ENCODE measurements at regions not wholly inside any gene's neighbourhood (a gene's known extent, or its start where the extent isn't known, plus 50 kb on each side); places are given as distances from the start of the nearest gene placed in this dataset.

DNA sequence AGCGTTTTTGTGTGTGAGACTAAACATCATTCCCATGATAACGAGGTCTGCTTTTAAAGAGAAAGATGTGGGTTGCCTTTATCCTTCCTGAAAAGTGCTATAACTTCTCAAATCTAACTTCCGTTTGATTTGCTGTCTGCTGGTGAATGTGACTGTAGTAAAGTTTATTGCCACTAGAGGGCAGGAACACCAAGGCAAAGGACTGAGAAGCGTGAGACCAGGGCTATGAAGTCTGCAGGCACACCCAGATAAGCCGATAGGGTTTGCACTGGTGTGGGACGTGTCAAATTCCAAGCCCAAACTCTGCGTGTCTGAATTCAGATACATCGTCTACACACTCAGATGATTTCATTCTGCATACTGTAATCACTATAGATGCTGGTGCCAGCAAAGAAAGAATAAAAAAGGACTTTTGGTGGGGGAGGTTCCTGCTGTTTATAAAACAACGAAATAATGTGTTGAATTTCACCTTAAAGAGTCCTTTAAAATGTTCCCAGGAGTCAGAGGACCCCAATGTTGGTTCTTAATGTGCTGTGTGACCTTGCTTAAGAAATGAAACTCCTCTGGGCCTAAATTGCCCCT, 87.2 kb downstream of the PTTG1 start:
- peak; percentile 85 to 88 for DNase-seq (ENCODE audit: low read depth in 2 of 2)

- no peak for DNase-seq (ENCODE audit: low read depth in 2 of 2)
Measured at GRCh38 chr5:160511280-160511929, 89.8 kb downstream of the PTTG1 start.
